Osteocyte (in vitro differentiated cells): ENCODE measurements at regions not wholly inside any gene's neighbourhood (a gene's known extent, or its start where the extent isn't known, plus 50 kb on each side); places are given as distances from the start of the nearest gene placed in this dataset.

Source experiments
- DNase-seq: peaks from one replicate; pipeline ENCODE4 v3.0.0; 2021; ENCODE audit warnings: mixed read lengths; ENCODE audit not compliant: unreplicated experiment; ENCODE audit errors: extremely low spot score
- H3K27ac Mint-ChIP-seq: one replicate; pipeline ENCODE4 v1.8.0; 2021; ENCODE audit warnings: mild to moderate bottlenecking, mixed read lengths; ENCODE audit not compliant: unreplicated experiment
- H3K27me3 Mint-ChIP-seq: one replicate; pipeline ENCODE4 v1.8.0; 2021; ENCODE audit warnings: mixed read lengths; ENCODE audit not compliant: unreplicated experiment
- H3K36me3 Mint-ChIP-seq: one replicate; pipeline ENCODE4 v1.8.0; 2021; ENCODE audit warnings: mixed read lengths; ENCODE audit not compliant: unreplicated experiment
- H3K4me1 Mint-ChIP-seq: one replicate; pipeline ENCODE4 v1.8.0; 2021; ENCODE audit warnings: mixed read lengths; ENCODE audit not compliant: unreplicated experiment
- H3K4me3 Mint-ChIP-seq: one replicate; pipeline ENCODE4 v1.8.0; 2021; ENCODE audit warnings: mild to moderate bottlenecking, moderate library complexity, mixed read lengths; ENCODE audit not compliant: unreplicated experiment
- H3K9me3 Mint-ChIP-seq: one replicate; pipeline ENCODE4 v1.8.0; 2021; ENCODE audit warnings: mixed read lengths; ENCODE audit not compliant: unreplicated experiment
- TF ChIP-seq, protein P1 (sequence below): fragments of 200-600 bp; sonication (generic); IDR thresholded peaks from 2 replicates; pipeline ENCODE4 v1.5.0; 2021; ENCODE audit warnings: antibody characterized with exemption, mild to moderate bottlenecking, moderate library complexity

GRCh38 chr2:160869411-160869810 lies 290.8 kb upstream of the TANK start:
- Mint-ChIP-seq H3K9me3 (no peaks in the 10 kb centered on the region), H3K27ac (peak overlapping the region; percentile 96), H3K4me1 (peaks cover 44% of the 10 kb centered on the region), H3K27me3 (no peaks in the 10 kb centered on the region), H3K36me3 (peaks cover 2% of the 10 kb centered on the region), H3K4me3 (peak overlapping the region; percentile 38)
- TF ChIP-seq, protein P1, sequence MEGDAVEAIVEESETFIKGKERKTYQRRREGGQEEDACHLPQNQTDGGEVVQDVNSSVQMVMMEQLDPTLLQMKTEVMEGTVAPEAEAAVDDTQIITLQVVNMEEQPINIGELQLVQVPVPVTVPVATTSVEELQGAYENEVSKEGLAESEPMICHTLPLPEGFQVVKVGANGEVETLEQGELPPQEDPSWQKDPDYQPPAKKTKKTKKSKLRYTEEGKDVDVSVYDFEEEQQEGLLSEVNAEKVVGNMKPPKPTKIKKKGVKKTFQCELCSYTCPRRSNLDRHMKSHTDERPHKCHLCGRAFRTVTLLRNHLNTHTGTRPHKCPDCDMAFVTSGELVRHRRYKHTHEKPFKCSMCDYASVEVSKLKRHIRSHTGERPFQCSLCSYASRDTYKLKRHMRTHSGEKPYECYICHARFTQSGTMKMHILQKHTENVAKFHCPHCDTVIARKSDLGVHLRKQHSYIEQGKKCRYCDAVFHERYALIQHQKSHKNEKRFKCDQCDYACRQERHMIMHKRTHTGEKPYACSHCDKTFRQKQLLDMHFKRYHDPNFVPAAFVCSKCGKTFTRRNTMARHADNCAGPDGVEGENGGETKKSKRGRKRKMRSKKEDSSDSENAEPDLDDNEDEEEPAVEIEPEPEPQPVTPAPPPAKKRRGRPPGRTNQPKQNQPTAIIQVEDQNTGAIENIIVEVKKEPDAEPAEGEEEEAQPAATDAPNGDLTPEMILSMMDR, result no peak
- DNase-seq, result no peak

DNA sequence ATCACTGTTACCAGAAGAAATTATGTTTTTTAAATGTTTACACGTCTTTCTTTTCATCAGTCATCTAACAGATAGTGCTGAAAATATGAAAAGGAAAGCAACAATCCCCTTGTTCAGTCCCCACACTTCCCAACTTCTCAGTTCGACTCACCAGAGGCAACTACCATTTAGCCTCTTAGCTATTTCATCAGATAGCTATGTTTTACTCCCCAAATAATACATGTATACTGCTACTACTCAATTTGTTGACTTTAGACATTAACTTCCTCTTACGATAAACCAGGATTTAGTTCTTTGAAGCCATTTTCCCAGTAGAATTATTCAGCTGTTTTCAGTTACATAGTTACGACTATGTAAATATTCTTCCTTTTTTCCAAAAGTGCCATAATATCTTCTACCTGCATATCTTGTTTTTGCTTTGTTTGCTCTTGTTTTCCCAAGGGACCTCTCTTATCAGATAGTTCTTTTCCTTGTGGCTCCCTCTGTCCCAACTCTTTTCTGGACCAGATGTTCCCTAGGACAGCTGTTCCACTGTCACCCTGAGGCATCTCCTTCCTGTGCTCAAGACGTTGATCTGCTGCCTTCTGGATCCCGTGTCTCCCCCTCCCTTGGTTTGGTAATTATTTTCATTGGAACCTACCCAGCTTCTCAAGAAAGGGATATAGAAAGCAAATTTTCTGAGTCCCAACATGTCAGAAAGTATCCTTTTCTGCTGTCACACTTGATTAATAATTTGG lies 289.3 kb upstream of the TANK start:
- DNase-seq, result no peak
- H3K4me3 Mint-ChIP-seq, result peak overlapping the region; percentile 26
- TF ChIP-seq, protein P1, result no peak
- no peaks in the 10 kb centered on the region for H3K27me3 Mint-ChIP-seq
- H3K4me1 Mint-ChIP-seq, result peaks cover 44% of the 10 kb centered on the region
- H3K9me3 Mint-ChIP-seq, result no peaks in the 10 kb centered on the region
- H3K27ac Mint-ChIP-seq, result peak overlapping the region; percentile 96
- peaks cover 2% of the 10 kb centered on the region for H3K36me3 Mint-ChIP-seq

GRCh38 chr2:160871953-160872352 lies 288.3 kb upstream of the TANK start:
- H3K4me3 Mint-ChIP-seq, result no peak overlapping the region
- H3K9me3 Mint-ChIP-seq, result no peaks in the 10 kb centered on the region
- TF ChIP-seq, protein P1, result no peak
- DNase-seq, result no peak
- peaks cover 2% of the 10 kb centered on the region for H3K36me3 Mint-ChIP-seq
- no peaks in the 10 kb centered on the region for H3K27me3 Mint-ChIP-seq
- peaks cover 44% of the 10 kb centered on the region for H3K4me1 Mint-ChIP-seq
- H3K27ac Mint-ChIP-seq, result peak overlapping the region; percentile 96

- H3K4me3 Mint-ChIP-seq, result no peak overlapping the region
- H3K36me3 Mint-ChIP-seq, result no peaks in the 10 kb centered on the region
- DNase-seq, result no peak
- no peak overlapping the region for H3K27ac Mint-ChIP-seq
- H3K9me3 Mint-ChIP-seq, result no peaks in the 10 kb centered on the region
- TF ChIP-seq, protein P1, result no peak
- peaks cover 13% of the 10 kb centered on the region for H3K4me1 Mint-ChIP-seq
- no peaks in the 10 kb centered on the region for H3K27me3 Mint-ChIP-seq
These were observed 284.2 kb upstream of the TANK start for GRCh38 chr2:160876029-160876428.

DNA sequence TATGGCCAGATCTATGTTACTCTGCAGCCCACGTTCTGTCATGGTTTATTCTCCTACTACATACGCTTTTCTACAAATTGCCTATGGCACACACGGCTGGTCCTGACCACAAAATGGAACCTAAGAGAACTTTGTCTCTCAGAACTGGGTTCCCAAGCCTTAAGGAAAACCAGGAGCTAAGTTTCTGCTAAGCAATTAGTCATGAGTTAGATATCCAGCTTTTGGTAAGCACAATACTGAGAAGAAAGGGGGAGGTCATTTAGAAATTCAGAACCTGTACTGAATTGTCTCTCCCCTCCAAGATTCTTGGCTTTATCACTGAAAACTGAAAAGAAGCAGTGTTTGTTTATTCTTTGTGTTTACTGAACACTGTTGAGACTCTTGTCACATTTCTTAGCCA lies 283.5 kb upstream of the TANK start:
- no peak overlapping the region for H3K27ac Mint-ChIP-seq
- TF ChIP-seq, protein P1, result no peak

More for the DNA sequence above, 283.5 kb upstream of the TANK start:
- H3K27me3 Mint-ChIP-seq, result no peaks in the 10 kb centered on the region
- H3K36me3 Mint-ChIP-seq, result no peaks in the 10 kb centered on the region
- no peak overlapping the region for H3K4me3 Mint-ChIP-seq
- no peak for DNase-seq
- peaks cover 6% of the 10 kb centered on the region for H3K4me1 Mint-ChIP-seq
- peaks cover 2% of the 10 kb centered on the region for H3K9me3 Mint-ChIP-seq
